ENCODE measurements at regions not wholly inside any gene's neighbourhood (a gene's known extent, or its start where the extent isn't known, plus 50 kb on each side); places are given as distances from the start of the nearest gene placed in this dataset.

DNA sequence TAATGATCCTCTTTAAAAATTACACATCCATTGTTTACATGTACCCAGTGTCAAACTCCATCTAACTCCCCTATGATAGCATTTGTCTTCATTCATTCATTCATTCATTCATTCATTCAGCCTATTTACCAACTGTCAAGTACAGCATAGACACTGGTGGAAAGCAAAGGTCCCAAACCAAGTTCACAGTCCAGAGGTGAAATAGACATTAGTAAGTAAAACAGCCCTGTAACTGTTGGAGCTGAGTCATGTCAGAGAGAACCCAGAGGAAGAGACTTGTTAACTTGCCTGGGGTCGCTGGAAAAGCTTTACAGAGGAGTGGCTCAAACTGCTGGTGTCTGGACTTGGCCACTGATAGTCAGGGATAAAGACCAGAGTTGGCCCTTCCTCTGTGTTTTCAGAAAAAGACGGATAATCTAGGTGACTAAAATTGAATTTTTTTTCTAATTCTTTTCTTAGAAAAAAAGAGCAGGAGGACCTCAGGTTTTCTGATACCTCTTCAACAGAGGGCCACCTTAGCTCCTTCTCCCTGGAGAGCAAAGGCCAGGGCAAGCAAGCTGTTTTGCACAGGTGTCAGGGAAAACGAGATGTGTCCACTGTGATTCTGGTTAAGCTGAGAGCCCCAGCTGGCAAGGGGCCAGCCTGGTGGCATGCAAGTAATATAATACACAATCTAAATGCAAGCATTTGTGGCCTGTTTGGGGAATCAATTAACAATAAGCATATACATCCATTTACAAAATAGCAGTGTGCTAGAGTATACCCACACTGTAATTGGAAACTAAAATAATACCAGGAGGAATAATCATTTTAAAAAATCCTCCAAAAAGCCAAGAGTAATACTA, 96.7 kb upstream of the SLC14A2 start:
- Histone ChIP-seq H3K36me3 (no peaks in the 10 kb centered on the region), H3K4me3 (no peak overlapping the region), H3K4me1 (peaks cover 0 to 3% of the 10 kb centered on the region in 2 donors), H3K27ac (peak overlapping the region in 1 of 2 donors; percentile 23), H3K9me3 (no peaks in the 10 kb centered on the region), H3K27me3 (no peaks in the 10 kb centered on the region)
- intact Hi-C loops (cut with DNase I) = no loop called here
- no peak for ATAC-seq
- no peak for TF ChIP-seq CTCF (IDR thresholded peaks at IDR 0.05)
- DNase-seq = no peak

DNA sequence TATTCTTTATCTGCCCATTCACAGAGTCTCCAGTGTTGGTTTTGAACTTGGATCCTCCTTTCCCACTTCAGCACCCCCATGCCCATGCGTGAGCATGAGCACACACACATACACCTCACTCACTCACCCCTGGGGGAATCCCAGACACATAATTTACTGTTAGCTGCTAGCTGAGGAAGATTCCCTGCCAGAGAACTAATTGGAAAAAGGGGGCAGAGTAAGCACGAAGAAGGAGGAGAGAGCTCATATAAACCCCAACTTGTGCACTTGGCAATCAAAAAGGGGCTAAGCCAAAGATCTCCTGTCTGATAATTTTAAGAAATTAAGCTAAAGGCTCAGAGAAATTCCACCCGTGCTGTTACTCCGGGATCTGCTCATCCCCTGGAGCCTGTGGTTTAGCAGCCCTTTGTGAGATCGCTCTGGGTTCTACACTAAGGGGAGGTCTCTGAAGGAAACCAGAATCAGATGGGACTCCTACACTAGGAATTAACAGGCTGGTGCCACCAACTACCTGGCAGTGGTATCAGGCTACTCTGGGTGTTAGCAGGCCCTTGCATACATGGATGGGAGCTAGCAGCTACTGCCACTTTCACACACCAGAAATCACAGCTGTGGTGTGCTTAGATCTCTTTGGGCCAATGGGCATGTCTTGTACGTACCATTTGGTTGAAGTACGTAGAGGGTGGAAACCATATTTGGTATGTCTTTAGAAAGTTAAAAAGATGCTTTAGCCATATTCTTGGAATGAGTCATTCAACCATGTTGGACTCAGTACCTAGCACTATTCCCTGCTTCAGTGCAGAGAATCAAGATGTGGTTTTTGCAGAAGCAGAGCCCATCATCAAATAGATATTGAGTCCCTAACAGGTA, 95.6 kb upstream of the SLC14A2 start:
- Histone ChIP-seq H3K27me3 (no peaks in the 10 kb centered on the region), H3K9me3 (no peaks in the 10 kb centered on the region), H3K4me1 (peaks cover 0 to 3% of the 10 kb centered on the region in 2 donors), H3K36me3 (no peaks in the 10 kb centered on the region), H3K4me3 (no peak overlapping the region), H3K27ac (no peak overlapping the region)
- intact Hi-C loops (cut with DNase I) = no loop called here
- no peak for TF ChIP-seq CTCF (IDR thresholded peaks at IDR 0.05)
- DNase-seq (no peak), ATAC-seq (no peak)

GRCh38 chr18:45521136-45521535, 94.1 kb upstream of the SLC14A2 start:
- H3K36me3 ChIP-seq = no peaks in the 10 kb centered on the region
- H3K27me3 ChIP-seq = no peaks in the 10 kb centered on the region
- H3K27ac ChIP-seq = peak overlapping the region; percentile 5 to 56
- intact Hi-C loops (cut with DNase I) = no loop called here
- TF ChIP-seq CTCF (IDR thresholded peaks at IDR 0.05) = no peak
- no peak for DNase-seq
- H3K4me3 ChIP-seq = no peak overlapping the region
- H3K9me3 ChIP-seq = no peaks in the 10 kb centered on the region
- ATAC-seq = peak; percentile 40
- peaks cover 0 to 3% of the 10 kb centered on the region in 2 donors for H3K4me1 ChIP-seq

GRCh38 chr18:45521777-45522176, 93.5 kb upstream of the SLC14A2 start:
- ATAC-seq (peak; percentile 15), DNase-seq (no peak)
- intact Hi-C loops (cut with DNase I) = no loop called here
- Histone ChIP-seq H3K4me3 (no peak overlapping the region), H3K27me3 (no peaks in the 10 kb centered on the region), H3K27ac (peak overlapping the region; percentile 5 to 56), H3K4me1 (peaks cover 0 to 3% of the 10 kb centered on the region in 2 donors), H3K9me3 (no peaks in the 10 kb centered on the region), H3K36me3 (no peaks in the 10 kb centered on the region)
- TF ChIP-seq CTCF (IDR thresholded peaks at IDR 0.05) = no peak

DNA sequence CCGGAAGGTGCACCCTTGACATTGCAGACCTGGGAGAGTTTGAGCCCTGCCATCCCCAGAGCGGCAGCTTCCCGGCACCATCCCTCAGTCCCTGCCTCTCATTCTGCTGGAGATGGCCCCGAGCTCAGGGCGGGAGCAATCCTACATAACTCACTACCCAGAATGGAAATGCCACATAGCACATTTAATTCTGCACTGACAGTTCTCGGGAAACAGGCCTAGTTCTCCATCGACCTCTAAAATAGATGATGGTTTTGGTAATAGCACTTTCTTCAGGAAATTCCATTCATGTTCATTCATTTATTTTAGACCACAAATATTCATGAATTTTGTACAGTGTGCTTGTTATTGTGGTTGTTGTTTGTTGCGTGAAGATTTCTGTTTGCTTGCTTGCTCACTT, 92.9 kb upstream of the SLC14A2 start:
- TF ChIP-seq CTCF (IDR thresholded peaks at IDR 0.05) = no peak
- H3K9me3 ChIP-seq = no peaks in the 10 kb centered on the region
- no peak overlapping the region for H3K4me3 ChIP-seq
- no peaks in the 10 kb centered on the region for H3K36me3 ChIP-seq
- no peaks in the 10 kb centered on the region for H3K27me3 ChIP-seq
- ATAC-seq (peak; percentile 56), DNase-seq (no peak)
- intact Hi-C loops (cut with DNase I) = no loop called here
- peaks cover 0 to 3% of the 10 kb centered on the region in 2 donors for H3K4me1 ChIP-seq
- H3K27ac ChIP-seq = peak overlapping the region; percentile 2 to 66
